HG03066 (cell line): ENCODE measurements at regions not wholly inside any gene's neighbourhood (a gene's known extent, or its start where the extent isn't known, plus 50 kb on each side); places are given as distances from the start of the nearest gene placed in this dataset.
A peak's percentile ranks its signal among the peaks of the same experiment; 100 is the strongest.
"Not testable (repeated sequence)": the region's sequence is repeated elsewhere in the genome, so short reads cannot be mapped to it uniquely, and the experiment has no call there.

Experiments used
- ATAC-seq: cut with Tn5 transposase; IDR thresholded peaks from one replicate; pipeline ENCODE4 v1.9.1; 2021; ENCODE audit warnings: low read depth; ENCODE audit not compliant: unreplicated experiment

DNA sequence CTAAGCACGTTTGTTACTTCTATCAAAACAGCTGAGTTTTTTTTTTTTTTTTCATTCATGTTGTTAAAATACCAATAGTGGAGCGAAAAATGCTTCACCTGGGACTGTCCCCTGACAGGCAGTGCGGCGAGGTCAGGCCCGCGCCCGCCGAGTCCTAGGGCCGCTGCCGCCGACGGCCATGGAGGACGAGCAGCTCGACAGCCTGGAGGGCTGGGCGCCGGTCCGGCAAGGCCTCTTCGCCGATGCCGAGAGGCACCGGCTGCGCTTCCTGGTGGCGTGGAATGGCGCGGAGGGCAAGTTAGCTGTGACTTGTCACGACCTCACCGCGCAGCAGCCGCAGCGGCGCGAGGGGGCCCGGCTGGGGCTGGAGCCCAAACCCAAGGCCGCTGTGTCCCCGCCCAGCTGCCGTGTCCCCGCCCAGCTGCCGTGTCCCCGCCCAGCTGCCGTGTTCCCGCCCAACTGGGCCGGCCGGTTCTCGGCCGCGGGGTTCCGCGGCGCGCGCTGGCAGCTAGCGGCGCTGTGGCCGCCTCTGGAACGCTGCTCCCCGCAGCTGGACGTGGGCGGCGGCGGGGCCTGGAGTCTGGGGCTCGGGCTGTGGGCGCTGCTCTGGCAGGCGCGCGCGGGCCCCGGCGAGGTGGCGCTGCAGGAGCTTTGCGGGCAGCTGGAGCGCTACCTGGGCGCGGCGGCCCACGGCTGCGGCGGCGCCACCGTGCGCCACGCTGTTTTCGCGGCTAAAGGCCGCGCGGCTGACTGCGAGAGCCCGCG lies 56.7 kb upstream of the GOLGA8R start:
- ATAC-seq: peak; percentile 93

DNA sequence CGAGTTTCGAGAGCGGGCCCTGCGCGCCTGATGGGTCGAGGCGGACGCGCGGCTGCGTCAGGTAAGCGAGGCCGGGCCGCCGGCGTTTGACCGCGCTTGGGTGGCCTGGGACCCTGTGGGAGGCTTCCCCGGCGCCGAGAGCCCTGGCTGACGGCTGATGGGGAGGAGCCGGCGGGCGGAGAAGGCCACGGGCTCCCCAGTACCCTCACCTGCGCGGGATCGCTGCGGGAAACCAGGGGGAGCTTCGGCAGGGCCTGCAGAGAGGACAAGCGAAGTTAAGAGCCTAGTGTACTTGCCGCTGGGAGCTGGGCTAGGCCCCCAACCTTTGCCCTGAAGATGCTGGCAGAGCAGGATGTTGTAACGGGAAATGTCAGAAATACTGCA lies 57.3 kb upstream of the GOLGA8R start:
- not testable (repeated sequence) for ATAC-seq

DNA sequence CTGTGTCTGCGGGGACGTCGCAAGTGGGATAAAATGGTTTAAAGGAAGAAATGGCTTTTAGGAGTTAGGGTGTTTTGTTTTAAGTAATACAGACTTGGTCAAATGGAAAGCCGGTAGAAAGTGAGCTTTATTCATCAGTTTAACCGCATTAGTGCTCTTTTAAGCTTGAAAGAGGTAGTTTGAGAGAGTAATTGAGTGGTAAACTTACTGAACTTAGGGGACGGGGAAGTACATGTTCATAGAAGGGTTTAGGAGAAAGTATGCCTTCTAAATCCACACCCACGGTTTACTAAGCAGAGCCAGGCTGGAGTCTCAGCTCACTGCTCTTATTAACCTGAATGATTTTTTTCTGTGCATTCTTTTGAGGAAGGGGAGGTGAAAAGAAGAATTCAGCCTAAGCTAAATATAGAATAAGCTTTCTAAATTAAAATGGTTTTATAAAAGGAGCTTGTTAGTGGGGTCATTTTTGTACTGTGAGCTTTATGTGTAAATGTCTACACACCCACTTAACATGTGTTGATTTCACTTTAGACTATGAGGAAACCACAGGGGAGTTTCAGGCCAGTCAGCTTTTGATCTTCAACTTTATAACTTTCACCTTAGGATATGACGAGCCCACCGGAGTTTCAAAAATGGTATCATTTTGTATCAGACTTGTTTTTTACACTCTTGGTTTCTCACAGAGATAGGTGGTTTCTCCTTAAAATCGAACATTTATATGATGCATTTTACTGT lies 57.9 kb upstream of the GOLGA8R start:
- ATAC-seq: not testable (repeated sequence)

DNA sequence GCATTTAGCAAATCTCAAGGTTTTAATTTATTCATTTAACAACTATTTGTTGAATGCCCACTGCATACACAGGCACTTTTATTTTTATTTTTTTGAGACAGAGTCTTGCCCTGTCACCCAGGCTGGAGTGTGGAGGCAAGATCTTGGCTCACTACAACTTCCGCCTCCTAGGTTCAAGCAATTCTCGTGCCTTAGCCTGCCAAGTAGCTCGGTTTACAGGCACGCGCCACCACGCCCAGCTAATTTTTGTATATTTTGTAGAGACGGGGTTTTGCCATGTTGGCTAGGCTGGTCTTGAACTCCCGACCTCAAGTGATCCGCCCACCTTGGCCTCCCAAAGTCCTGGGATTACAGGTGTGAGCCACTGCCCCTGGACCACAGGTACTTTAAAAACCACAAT lies 67.0 kb upstream of the GOLGA8Q start:
- ATAC-seq: not testable (repeated sequence)

DNA sequence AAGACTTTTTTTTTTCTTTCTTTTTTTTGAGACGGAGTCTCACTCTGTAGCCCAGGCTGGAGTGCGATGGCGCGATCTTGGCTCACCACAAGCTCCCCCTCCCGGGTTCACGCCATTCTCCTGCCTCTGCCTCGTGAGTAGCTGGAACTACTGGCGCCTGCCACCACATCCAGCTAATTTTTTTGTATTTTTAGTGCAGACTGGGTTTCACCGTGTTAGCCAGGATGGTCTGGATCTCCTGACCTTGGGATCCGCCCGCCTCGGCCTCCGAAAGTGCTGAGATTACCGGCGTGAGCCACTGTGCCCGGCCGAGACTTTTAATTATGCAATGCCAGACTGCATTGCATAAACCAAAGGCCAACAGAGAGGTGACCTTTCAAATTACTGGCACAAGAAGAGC lies 62.6 kb upstream of the GOLGA8Q start:
- not testable (repeated sequence) for ATAC-seq

DNA sequence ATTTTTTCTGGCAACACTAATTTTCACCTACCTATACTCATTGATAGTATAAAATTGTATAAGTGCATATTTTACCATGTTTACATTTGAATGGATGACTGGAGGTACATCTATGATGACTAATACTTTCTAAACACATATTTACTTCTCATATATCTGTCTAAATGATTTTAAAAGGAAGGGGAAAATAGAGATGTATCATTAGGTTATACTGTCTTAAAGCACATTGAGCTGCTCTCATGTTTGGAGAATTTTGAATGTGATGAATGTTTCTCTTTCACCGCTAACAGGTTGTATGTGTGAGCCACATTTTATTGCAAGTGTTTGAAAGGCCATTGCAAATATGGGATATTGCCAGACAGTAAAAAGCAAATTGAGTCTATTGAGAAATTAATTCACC lies 61.5 kb upstream of the GOLGA8Q start:
- not testable (repeated sequence) for ATAC-seq

DNA sequence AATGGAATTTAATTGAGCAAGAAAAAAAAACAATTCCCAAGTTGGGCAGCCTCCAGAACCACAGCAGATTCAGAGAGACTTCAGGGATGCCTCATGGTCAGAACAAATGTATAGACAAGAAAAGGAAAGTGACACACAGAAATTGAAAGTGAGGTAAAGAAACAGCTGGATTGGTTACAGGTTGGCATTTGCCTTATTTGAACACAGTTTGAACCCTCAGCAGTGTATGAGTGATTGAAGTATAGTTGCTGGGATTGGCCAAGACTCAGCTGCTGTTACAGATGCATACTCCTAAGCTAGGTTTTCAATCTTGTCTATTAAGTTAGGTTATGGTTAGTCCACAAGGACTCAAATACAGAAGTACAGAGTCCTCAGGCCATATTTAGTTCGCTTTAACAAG lies 57.9 kb upstream of the GOLGA8Q start:
- ATAC-seq: not testable (repeated sequence)

DNA sequence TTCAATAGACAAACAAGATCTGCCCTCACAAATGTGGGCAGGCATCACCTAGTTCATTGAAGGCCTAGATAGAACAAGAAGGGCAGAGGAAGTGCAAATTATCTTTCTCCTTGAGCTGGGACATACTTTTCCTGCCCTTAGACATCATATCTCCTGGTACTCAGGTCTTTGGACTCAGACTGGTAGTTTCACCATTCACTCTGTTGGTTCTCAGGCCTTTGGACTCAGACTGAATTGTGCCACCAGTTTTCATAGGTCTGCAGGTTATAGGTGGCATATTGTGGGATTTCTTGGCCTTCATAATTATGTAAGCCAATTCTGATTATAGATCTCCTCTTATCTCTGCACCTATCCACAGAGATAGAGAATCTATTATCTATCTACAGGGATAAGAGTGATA lies 54.6 kb upstream of the GOLGA8Q start:
- not testable (repeated sequence) for ATAC-seq

DNA sequence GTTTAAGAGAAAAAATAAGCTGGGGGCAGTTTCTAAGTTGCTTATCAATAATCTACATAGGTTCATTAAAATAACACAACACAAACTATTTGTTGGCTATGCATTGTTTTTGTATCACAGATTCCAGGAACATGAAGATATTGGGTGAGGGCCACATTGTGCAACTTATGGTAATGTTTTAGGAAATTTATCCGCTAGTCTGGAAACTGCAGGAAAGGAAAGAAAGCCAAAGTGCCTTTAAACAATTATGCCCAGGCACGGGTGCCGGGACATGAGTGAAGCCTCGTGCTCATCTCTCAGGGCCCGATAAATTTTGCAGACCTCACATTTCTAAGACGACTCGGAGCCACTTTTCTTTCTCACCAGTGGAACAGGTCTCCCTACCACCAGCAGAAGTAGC lies 52.6 kb upstream of the GOLGA8Q start:
- ATAC-seq: not testable (repeated sequence)

DNA sequence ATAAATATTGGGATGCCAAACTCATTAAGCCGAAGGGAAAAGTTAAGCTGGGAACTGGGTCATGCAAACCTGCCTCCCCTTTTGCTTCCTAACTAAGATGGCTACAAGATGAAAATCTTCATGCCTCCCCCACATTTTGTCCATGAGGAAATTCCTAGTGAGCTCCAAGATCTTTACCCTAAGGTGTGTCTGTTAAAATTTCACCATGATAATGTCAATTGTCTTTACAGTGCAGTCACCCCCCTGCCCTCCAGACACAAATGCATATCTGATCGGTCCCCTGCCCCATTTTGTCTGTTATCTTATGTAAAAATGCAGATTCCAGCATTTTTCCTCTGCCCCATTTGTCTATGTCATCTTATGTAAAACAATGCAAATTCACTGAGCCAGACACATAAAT lies 51.3 kb upstream of the GOLGA8Q start:
- not testable (repeated sequence) for ATAC-seq
